Stomach (tissue), 4 donors: ENCODE measurements at regions not wholly inside any gene's neighbourhood (a gene's known extent, or its start where the extent isn't known, plus 50 kb on each side); places are given as distances from the start of the nearest gene placed in this dataset.

ENCODE experiments used
- CTCF ChIP-seq, 7 experiments: fragments of 450-650 bp in 4 of 7; fragments of 200-600 bp in 3 of 7; sonication (generic) in 3 of 7; IDR thresholded peaks; one replicate each; pipeline ENCODE4 v1.5.1; 2016 to 2019; ENCODE audit warnings: antibody characterized with exemption in 7 of 7, control low read depth in 2 of 7, mild to moderate bottlenecking in 1 of 7
- EP300 ChIP-seq: sonication (generic); formaldehyde crosslinking; IDR thresholded peaks from one replicate; pipeline ENCODE4 v1.6.1; 2017; ENCODE audit warnings: antibody characterized with exemption
- POLR2A ChIP-seq, 4 donors: fragments of 450-650 bp; IDR thresholded peaks; one replicate each; pipeline ENCODE4 v1.6.1; 2016; ENCODE audit warnings: antibody characterized with exemption in 4 of 4, control low read depth in 2 of 4, mild to moderate bottlenecking in 1 of 4, moderate library complexity in 1 of 4
- POLR2AphosphoS5 ChIP-seq, 3 donors: sonication (generic); formaldehyde crosslinking; IDR thresholded peaks; one replicate each; pipeline ENCODE4 v1.6.1; 2016; ENCODE audit warnings: antibody characterized with exemption in 3 of 3

- TF ChIP-seq CTCF (IDR thresholded peaks at IDR 0.05) (no peak), POLR2A (IDR thresholded peaks at IDR 0.05) (no peak), EP300 (no peak), POLR2AphosphoS5 (IDR thresholded peaks at IDR 0.05) (no peak)
Observed at GRCh38 chrX:39469126-39469525, 628.6 kb downstream of the BCOR start.
